ENCODE measurements at regions not wholly inside any gene's neighbourhood (a gene's known extent, or its start where the extent isn't known, plus 50 kb on each side); places are given as distances from the start of the nearest gene placed in this dataset.
"Not testable (repeated sequence)": the region's sequence is repeated elsewhere in the genome, so short reads cannot be mapped to it uniquely, and the experiment has no call there.

DNA sequence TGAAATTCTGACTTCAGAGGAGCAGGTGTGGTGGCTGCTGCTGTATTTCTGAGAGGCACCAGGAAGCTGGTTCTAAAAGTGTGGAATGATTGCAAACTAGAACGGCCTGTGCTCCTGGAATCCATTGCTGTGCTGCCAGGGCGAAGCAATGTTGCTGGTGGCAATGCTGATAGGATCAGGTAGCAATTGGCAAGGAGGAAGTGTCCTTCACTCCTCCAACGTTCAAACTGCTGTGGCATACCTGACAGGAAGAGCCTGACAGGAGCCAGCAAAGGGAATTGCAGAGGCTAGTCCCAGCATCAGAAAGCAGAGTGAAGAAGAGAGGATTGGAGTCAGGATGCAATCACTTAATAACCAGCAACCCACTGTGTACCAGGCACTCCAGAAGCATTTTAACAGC is 118.2 kb downstream of the FAR1 start:
- Histone ChIP-seq H3K9ac (ENCODE audit: low read length) (no peak overlapping the region), H3K36me3 (replicated peaks; ENCODE audit: insufficient read depth, low read length) (no peaks in the 10 kb centered on the region), H4K20me1 (ENCODE audit: insufficient read depth, low read length) (no peaks in the 10 kb centered on the region), H3K27me3 (replicated peaks; ENCODE audit: insufficient read depth, low read length) (no peaks in the 10 kb centered on the region), H3F3A (ENCODE audit: insufficient read depth, low read length) (no peaks in the 10 kb centered on the region), H3K9me2 (replicated peaks; ENCODE audit: insufficient read depth, low read length) (no peaks in the 10 kb centered on the region), H2AFZ (ENCODE audit: low read length) (no peak overlapping the region), H3K79me2 (ENCODE audit: low read length) (no peaks in the 10 kb centered on the region), H3K27ac (ENCODE audit: low read length) (no peak overlapping the region), H3K4me2 (ENCODE audit: low read depth, low read length) (no peak overlapping the region), H3K4me1 (ENCODE audit: low read length) (no peaks in the 10 kb centered on the region), H3K4me3 (ENCODE audit: low read length) (no peak overlapping the region), H3K9me3 (replicated peaks; ENCODE audit: insufficient read depth, low read length) (no peaks in the 10 kb centered on the region)
- DNase-seq = no peak
- TF ChIP-seq EZH2 (optimal IDR thresholded peaks at IDR 0.05; ENCODE audit: low read depth, low read length) = no peak
- TF ChIP-seq, protein P1, sequence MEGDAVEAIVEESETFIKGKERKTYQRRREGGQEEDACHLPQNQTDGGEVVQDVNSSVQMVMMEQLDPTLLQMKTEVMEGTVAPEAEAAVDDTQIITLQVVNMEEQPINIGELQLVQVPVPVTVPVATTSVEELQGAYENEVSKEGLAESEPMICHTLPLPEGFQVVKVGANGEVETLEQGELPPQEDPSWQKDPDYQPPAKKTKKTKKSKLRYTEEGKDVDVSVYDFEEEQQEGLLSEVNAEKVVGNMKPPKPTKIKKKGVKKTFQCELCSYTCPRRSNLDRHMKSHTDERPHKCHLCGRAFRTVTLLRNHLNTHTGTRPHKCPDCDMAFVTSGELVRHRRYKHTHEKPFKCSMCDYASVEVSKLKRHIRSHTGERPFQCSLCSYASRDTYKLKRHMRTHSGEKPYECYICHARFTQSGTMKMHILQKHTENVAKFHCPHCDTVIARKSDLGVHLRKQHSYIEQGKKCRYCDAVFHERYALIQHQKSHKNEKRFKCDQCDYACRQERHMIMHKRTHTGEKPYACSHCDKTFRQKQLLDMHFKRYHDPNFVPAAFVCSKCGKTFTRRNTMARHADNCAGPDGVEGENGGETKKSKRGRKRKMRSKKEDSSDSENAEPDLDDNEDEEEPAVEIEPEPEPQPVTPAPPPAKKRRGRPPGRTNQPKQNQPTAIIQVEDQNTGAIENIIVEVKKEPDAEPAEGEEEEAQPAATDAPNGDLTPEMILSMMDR (IDR thresholded peaks at IDR 0.05; ENCODE audit: low read length) = no peak
- TF ChIP-seq EZH2phosphoT487 (IDR thresholded peaks at IDR 0.05; ENCODE audit: low read length) = no peak

DNA sequence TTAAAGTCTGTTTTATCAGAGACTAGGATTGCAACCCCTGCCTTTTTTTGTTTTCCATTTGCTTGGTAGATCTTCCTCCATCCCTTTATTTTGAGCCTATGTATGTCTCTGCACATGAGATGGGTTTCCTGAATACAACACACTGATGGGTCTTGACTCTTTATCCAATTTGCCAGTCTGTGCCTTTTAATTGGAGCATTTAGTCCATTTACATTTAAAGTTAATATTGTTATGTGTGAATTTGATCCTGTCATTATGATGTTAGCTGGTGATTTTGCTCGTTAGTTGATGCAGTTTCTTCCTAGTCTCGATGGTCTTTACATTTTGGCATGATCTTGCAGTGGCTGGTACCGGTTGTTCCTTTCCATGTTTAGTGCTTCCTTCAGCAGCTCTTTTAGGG is 129.1 kb downstream of the FAR1 start:
- H3K36me3 ChIP-seq (replicated peaks; ENCODE audit: insufficient read depth, low read length); H3F3A ChIP-seq (ENCODE audit: insufficient read depth, low read length); H3K9ac ChIP-seq (ENCODE audit: low read length); H3K27ac ChIP-seq (ENCODE audit: low read length); H2AFZ ChIP-seq (ENCODE audit: low read length); H3K4me1 ChIP-seq (ENCODE audit: low read length); H3K27me3 ChIP-seq (replicated peaks; ENCODE audit: insufficient read depth, low read length); H3K4me2 ChIP-seq (ENCODE audit: low read depth, low read length); H3K4me3 ChIP-seq (ENCODE audit: low read length); H4K20me1 ChIP-seq (ENCODE audit: insufficient read depth, low read length); H3K79me2 ChIP-seq (ENCODE audit: low read length); H3K9me2 ChIP-seq (replicated peaks; ENCODE audit: insufficient read depth, low read length); DNase-seq; H3K9me3 ChIP-seq (replicated peaks; ENCODE audit: insufficient read depth, low read length): not testable (repeated sequence)

- Histone ChIP-seq H3K4me2 (ENCODE audit: low read depth, low read length) (no peak overlapping the region), H2AFZ (ENCODE audit: low read length) (no peak overlapping the region), H4K20me1 (ENCODE audit: insufficient read depth, low read length) (no peaks in the 10 kb centered on the region), H3K9ac (ENCODE audit: low read length) (no peak overlapping the region), H3K9me3 (replicated peaks; ENCODE audit: insufficient read depth, low read length) (no peaks in the 10 kb centered on the region), H3K79me2 (ENCODE audit: low read length) (no peaks in the 10 kb centered on the region), H3K4me3 (ENCODE audit: low read length) (no peak overlapping the region), H3K27ac (ENCODE audit: low read length) (no peak overlapping the region), H3K36me3 (replicated peaks; ENCODE audit: insufficient read depth, low read length) (no peaks in the 10 kb centered on the region), H3K4me1 (ENCODE audit: low read length) (no peaks in the 10 kb centered on the region), H3K27me3 (replicated peaks; ENCODE audit: insufficient read depth, low read length) (no peaks in the 10 kb centered on the region), H3K9me2 (replicated peaks; ENCODE audit: insufficient read depth, low read length) (no peaks in the 10 kb centered on the region), H3F3A (ENCODE audit: insufficient read depth, low read length) (no peaks in the 10 kb centered on the region)
- TF ChIP-seq EZH2phosphoT487 (IDR thresholded peaks at IDR 0.05; ENCODE audit: low read length) (no peak), EZH2 (optimal IDR thresholded peaks at IDR 0.05; ENCODE audit: low read depth, low read length) (no peak)
- TF ChIP-seq, protein P1 (IDR thresholded peaks at IDR 0.05; ENCODE audit: low read length) = no peak
- DNase-seq = no peak
Observed at GRCh38 chr11:13800901-13801300, 132.4 kb downstream of the FAR1 start.

- no peak overlapping the region for H2AFZ ChIP-seq (ENCODE audit: low read length)
- H3K27me3 ChIP-seq (replicated peaks; ENCODE audit: insufficient read depth, low read length) = no peaks in the 10 kb centered on the region
- TF ChIP-seq, protein P1 (IDR thresholded peaks at IDR 0.05; ENCODE audit: low read length) = no peak
- TF ChIP-seq EZH2 (optimal IDR thresholded peaks at IDR 0.05; ENCODE audit: low read depth, low read length) = no peak
- no peak for TF ChIP-seq EZH2phosphoT487 (IDR thresholded peaks at IDR 0.05; ENCODE audit: low read length)
- no peak overlapping the region for H3K4me2 ChIP-seq (ENCODE audit: low read depth, low read length)
- H3F3A ChIP-seq (ENCODE audit: insufficient read depth, low read length) = no peaks in the 10 kb centered on the region
- no peaks in the 10 kb centered on the region for H4K20me1 ChIP-seq (ENCODE audit: insufficient read depth, low read length)
- H3K4me3 ChIP-seq (ENCODE audit: low read length) = no peak overlapping the region
- H3K9ac ChIP-seq (ENCODE audit: low read length) = no peak overlapping the region
- H3K9me2 ChIP-seq (replicated peaks; ENCODE audit: insufficient read depth, low read length) = no peaks in the 10 kb centered on the region
- no peak overlapping the region for H3K27ac ChIP-seq (ENCODE audit: low read length)
- no peaks in the 10 kb centered on the region for H3K36me3 ChIP-seq (replicated peaks; ENCODE audit: insufficient read depth, low read length)
- no peaks in the 10 kb centered on the region for H3K9me3 ChIP-seq (replicated peaks; ENCODE audit: insufficient read depth, low read length)
- H3K79me2 ChIP-seq (ENCODE audit: low read length) = no peaks in the 10 kb centered on the region
- no peak for DNase-seq
- H3K4me1 ChIP-seq (ENCODE audit: low read length) = peaks cover 9% of the 10 kb centered on the region; the same call in 1 of the 2 replicates
Observed at GRCh38 chr11:13818325-13818724, 144.2 kb upstream of the SPON1 start.

Measured in MM.1S (cell line).